Nephron (organoid): ENCODE measurements at regions not wholly inside any gene's neighbourhood (a gene's known extent, or its start where the extent isn't known, plus 50 kb on each side); places are given as distances from the start of the nearest gene placed in this dataset.
"Not testable (repeated sequence)": the region's sequence is repeated elsewhere in the genome, so short reads cannot be mapped to it uniquely, and the experiment has no call there.

Experiments used
- H3K27ac Mint-ChIP-seq, 3 experiments: 2 replicates each; pipeline ENCODE4 v1.8.0; 2020; ENCODE audit warnings: mixed read lengths in 3 of 3, mild to moderate bottlenecking in 2 of 3, moderate library complexity in 1 of 3
- H3K27me3 Mint-ChIP-seq: 2 replicates; pipeline ENCODE4 v1.8.0; 2021; ENCODE audit warnings: low read depth, mild to moderate bottlenecking, moderate library complexity, mixed read lengths
- H3K36me3 Mint-ChIP-seq: 2 replicates; pipeline ENCODE4 v1.8.0; 2020; ENCODE audit warnings: low read depth, mixed read lengths
- H3K4me1 Mint-ChIP-seq: 2 replicates; pipeline ENCODE4 v1.8.0; 2020; ENCODE audit warnings: mixed read lengths
- H3K4me3 Mint-ChIP-seq, 3 experiments: 2 replicates each; pipeline ENCODE4 v1.8.0; 2020; ENCODE audit warnings: mild to moderate bottlenecking in 3 of 3, mixed read lengths in 3 of 3, moderate library complexity in 2 of 3
- H3K9me3 Mint-ChIP-seq: 2 replicates; pipeline ENCODE4 v1.8.0; 2020; ENCODE audit warnings: mixed read lengths
- CTCF ChIP-seq, 3 experiments: fragments of 200-600 bp; sonication (generic); IDR thresholded peaks; one replicate each; pipeline ENCODE4 v1.5.0; 2021; ENCODE audit warnings: antibody characterized with exemption in 3 of 3; ENCODE audit not compliant: unreplicated experiment in 3 of 3

GRCh38 chr2:134035605-134036370 lies 218.1 kb upstream of the MGAT5 start:
- Mint-ChIP-seq H3K36me3 (no peaks in the 10 kb centered on the region), H3K4me3 (no peak overlapping the region), H3K27me3 (peaks cover 11% of the 10 kb centered on the region), H3K9me3 (peaks cover 7% of the 10 kb centered on the region), H3K27ac (no peak overlapping the region), H3K4me1 (peaks cover 6% of the 10 kb centered on the region)
- no peak for TF ChIP-seq CTCF (IDR thresholded peaks at IDR 0.05; ENCODE audit: unreplicated experiment in 3 of 3)

- no peaks in the 10 kb centered on the region for H3K36me3 Mint-ChIP-seq
- no peaks in the 10 kb centered on the region for H3K4me1 Mint-ChIP-seq
- no peak for TF ChIP-seq CTCF (IDR thresholded peaks at IDR 0.05; ENCODE audit: unreplicated experiment in 3 of 3)
- peaks cover 11% of the 10 kb centered on the region for H3K27me3 Mint-ChIP-seq
- H3K4me3 Mint-ChIP-seq, result no peak overlapping the region
- peaks cover 24% of the 10 kb centered on the region for H3K9me3 Mint-ChIP-seq
- no peak overlapping the region for H3K27ac Mint-ChIP-seq
Observed at GRCh38 chr2:134039912-134040581, 213.8 kb upstream of the MGAT5 start.

- not testable (repeated sequence) for H3K4me3 Mint-ChIP-seq, H3K36me3 Mint-ChIP-seq, H3K4me1 Mint-ChIP-seq, H3K27ac Mint-ChIP-seq
- peaks cover 26% of the 10 kb centered on the region for H3K9me3 Mint-ChIP-seq
- peaks cover 11% of the 10 kb centered on the region for H3K27me3 Mint-ChIP-seq
Observed at GRCh38 chr2:134040626-134041172, 213.2 kb upstream of the MGAT5 start.

GRCh38 chr2:134041877-134042276 lies 212.0 kb upstream of the MGAT5 start:
- Mint-ChIP-seq H3K9me3 (peaks cover 27% of the 10 kb centered on the region), H3K27me3 (peaks cover 7% of the 10 kb centered on the region), H3K4me3 (no peak overlapping the region), H3K27ac (no peak overlapping the region), H3K36me3 (no peaks in the 10 kb centered on the region), H3K4me1 (no peaks in the 10 kb centered on the region)
- no peak for TF ChIP-seq CTCF (IDR thresholded peaks at IDR 0.05; ENCODE audit: unreplicated experiment in 3 of 3)

GRCh38 chr2:134043028-134043427 lies 210.8 kb upstream of the MGAT5 start:
- H3K4me3 Mint-ChIP-seq, H3K27me3 Mint-ChIP-seq, H3K4me1 Mint-ChIP-seq, H3K36me3 Mint-ChIP-seq, H3K27ac Mint-ChIP-seq: not testable (repeated sequence)
- H3K9me3 Mint-ChIP-seq, result peaks cover 23% of the 10 kb centered on the region

GRCh38 chr2:134052173-134052572 lies 201.7 kb upstream of the MGAT5 start:
- no peak for TF ChIP-seq CTCF (IDR thresholded peaks at IDR 0.05; ENCODE audit: unreplicated experiment in 3 of 3)
- no peak overlapping the region for H3K4me3 Mint-ChIP-seq
- H3K36me3 Mint-ChIP-seq, result no peaks in the 10 kb centered on the region
- no peaks in the 10 kb centered on the region for H3K27me3 Mint-ChIP-seq
- H3K4me1 Mint-ChIP-seq, result no peaks in the 10 kb centered on the region
- no peak overlapping the region for H3K27ac Mint-ChIP-seq
- peaks cover 7% of the 10 kb centered on the region for H3K9me3 Mint-ChIP-seq
